ENCODE measurements at regions not wholly inside any gene's neighbourhood (a gene's known extent, or its start where the extent isn't known, plus 50 kb on each side); places are given as distances from the start of the nearest gene placed in this dataset.
"Not testable (repeated sequence)": the region's sequence is repeated elsewhere in the genome, so short reads cannot be mapped to it uniquely, and the experiment has no call there.

DNA sequence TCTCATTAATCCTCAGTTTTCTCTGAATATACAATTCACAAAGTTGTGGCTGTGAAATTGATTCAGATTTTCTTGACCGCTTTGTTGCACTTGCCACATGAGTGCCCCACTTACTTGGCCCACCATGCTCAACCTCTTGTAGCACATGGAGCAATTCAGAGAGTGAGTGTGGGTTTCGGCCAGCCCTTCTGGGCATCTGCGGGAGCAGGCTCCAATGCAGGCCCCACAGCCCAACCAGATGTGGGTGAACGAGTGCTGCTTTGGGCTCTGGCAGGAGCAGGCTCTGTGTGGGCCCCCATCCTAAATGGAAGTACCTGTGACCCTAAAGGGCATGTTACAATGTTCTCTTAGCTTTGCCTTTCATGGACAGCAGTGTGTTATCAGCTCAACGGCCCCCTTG lies 2338.6 kb downstream of the LRRC4C start:
- no peak for DNase-seq

- no peak for DNase-seq
Observed at GRCh38 chr11:39113606-39114005, 2345.8 kb downstream of the LRRC4C start.

DNA sequence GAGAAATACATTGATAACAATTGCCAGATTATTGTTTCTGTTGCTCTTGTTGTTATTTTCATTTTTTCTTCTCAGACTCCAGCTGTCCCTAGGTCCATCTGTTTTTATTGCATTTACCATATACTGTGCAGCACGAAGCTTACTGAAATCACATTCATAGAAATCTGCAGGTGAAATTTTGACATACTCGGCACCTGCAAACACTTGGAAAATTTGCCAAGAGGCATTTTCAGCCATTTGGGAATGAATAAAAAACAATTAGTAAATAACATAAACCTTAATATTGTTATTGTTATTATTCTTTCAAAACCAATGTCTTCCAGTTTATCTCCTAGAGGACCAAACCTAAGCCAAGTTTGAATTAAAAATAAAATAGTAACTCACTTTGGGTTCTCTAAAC lies 2357.2 kb downstream of the LRRC4C start:
- DNase-seq = no peak

- DNase-seq = no peak
Observed at GRCh38 chr11:39078465-39078864, 2381.0 kb downstream of the LRRC4C start.

GRCh38 chr11:39037611-39038010 lies 2421.8 kb downstream of the LRRC4C start:
- no peak for DNase-seq

GRCh38 chr11:39036021-39036420 lies 2423.4 kb downstream of the LRRC4C start:
- DNase-seq = no peak

GRCh38 chr11:39021539-39021938 lies 2423.5 kb upstream of the RAG2 start:
- no peak for DNase-seq

- DNase-seq = no peak
Observed at GRCh38 chr11:39011797-39012196, 2413.8 kb upstream of the RAG2 start.

DNA sequence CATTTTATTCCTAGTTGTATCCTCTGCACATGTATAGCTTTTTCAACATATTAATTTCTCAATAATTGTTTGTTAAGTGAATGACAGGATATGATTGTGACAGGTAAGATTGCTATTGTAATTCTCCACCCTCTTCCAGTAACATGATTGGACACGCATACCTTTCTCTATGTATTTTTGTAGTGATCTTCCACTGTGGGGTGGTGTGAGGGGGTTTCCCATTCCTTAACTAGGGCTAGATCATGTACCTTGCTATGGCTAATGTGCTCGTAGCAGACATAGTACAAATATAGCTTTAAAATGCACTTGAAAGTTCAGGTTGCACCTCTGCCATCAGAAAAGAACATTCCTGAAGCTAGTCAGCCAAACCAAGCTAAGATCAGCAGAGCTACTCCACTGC lies 2392.8 kb upstream of the RAG2 start:
- DNase-seq = no peak

DNA sequence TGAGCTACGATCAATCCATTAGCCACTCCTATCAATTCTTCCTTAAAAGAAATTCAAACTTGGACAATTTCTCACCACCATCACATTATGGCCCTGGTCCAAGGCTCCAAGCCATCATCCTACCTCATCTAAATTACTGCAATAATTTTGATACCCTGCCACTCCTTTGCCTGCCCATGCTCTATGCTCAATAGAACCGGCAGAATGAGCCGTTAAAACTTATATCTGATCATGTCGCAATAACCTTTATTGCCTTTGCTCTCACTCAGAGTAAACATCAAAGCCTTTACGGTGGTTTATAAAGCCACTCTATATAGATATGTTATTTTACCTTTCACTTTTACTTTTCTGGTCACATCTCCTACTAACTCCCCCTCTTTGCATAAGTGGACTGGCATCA lies 2392.1 kb upstream of the RAG2 start:
- DNase-seq = no peak

- DNase-seq = no peak
Observed at GRCh38 chr11:38988908-38989307, 2390.9 kb upstream of the RAG2 start.

DNA sequence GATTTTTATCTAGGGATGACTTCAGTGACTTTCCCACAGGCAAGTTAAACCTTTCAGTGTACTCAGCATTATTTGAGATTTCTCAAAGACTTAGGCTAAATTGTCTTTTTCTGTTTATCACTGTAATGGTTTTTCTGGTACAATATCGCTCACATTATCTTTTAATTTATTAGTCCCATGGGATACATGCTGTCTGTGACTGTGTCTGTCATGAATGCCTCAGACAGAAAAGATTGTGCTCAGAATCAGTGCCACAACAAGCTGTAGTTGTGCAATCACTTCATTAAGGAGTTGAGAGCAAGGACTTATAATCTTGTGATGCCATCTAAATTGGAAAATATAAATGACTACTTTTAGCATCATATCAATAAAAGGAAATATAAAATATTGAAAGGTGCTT lies 2374.2 kb upstream of the RAG2 start:
- no peak for DNase-seq

- no peak for DNase-seq
Observed at GRCh38 chr11:38971141-38971540, 2373.1 kb upstream of the RAG2 start.

DNA sequence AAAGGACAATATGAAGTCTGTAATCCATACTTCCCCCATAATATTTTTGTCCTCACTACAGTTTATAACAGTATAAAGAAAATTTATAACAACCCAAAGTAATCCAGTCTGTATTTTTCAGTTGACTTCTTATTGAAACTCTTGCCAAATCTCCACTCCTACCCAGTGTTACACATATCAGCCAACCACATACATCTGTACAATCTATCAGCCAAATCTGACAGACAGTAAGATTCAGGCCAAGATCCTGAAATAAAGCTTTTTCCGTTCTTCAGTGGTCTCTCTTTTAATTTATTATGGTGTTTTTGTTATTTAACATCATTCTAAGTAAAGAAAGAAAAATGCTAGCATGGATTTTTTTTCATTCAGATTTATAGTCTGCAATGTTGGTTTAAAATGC lies 2370.9 kb upstream of the RAG2 start:
- DNase-seq = no peak

DNA sequence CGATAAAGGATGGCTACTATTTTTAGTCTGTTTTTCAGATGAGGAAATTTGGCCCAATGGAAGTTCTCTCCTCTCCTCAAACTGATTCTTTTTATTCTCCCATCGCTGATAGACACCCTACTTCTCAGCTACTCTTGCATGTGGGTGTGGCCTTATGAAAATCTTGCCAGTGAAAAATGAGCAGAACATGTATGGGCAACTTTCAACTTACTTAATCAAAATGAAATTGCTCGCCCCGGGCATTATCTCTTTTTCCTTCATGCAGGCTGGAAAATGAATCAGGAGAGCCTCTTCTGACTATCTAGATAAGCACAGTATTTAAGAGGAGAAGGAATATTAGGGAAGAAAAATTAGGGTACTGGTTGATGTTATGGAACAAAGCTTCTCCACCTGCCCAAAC lies 2354.7 kb upstream of the RAG2 start:
- no peak for DNase-seq

DNA sequence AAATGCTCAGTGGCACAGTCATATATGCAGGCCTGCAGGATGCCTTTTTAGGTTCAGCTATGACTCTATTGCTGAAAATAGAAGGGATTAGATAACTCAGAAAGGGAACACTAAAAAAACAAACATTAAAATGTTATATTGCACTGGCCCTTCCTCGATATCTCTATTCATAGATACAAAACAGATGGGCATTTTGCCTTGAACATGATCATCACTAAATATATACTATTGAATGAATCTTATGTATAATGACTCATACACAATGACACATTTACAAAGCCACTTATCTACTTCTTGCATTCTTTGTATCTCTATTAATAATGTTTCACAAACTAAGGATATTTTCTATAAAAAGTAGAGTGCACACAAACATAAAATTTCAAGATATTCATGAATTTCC lies 2352.8 kb upstream of the RAG2 start:
- DNase-seq = no peak

- DNase-seq = no peak
Observed at GRCh38 chr11:38948392-38948791, 2350.4 kb upstream of the RAG2 start.

GRCh38 chr11:38937709-38938108 lies 2339.7 kb upstream of the RAG2 start:
- DNase-seq = no peak

GRCh38 chr11:38935941-38936340 lies 2337.9 kb upstream of the RAG2 start:
- no peak for DNase-seq

- DNase-seq = no peak
Observed at GRCh38 chr11:38927993-38928392, 2330.0 kb upstream of the RAG2 start.

- DNase-seq = no peak
Observed at GRCh38 chr11:38924644-38925043, 2326.6 kb upstream of the RAG2 start.

- DNase-seq = no peak
Observed at GRCh38 chr11:38900211-38900610, 2302.2 kb upstream of the RAG2 start.

DNA sequence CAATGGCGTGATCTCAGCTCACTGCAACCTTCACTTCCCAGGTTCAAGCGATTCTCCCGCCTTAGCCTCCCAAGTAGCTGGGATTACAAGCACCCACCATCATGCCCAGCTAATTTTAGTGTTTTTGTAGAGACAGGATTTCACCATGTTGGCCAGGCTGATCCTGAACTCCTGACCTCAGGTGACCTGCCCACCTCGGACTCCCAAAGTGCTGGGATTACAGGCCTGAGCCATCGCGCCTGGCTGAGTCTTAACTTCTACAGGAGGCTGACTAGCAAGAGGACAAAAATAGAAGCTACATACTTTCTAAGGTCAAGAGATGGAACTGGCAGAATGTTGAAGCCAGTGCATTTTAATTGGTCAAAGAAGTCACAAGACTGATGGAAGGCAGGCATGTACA lies 2296.2 kb upstream of the RAG2 start:
- DNase-seq = not testable (repeated sequence)

DNA sequence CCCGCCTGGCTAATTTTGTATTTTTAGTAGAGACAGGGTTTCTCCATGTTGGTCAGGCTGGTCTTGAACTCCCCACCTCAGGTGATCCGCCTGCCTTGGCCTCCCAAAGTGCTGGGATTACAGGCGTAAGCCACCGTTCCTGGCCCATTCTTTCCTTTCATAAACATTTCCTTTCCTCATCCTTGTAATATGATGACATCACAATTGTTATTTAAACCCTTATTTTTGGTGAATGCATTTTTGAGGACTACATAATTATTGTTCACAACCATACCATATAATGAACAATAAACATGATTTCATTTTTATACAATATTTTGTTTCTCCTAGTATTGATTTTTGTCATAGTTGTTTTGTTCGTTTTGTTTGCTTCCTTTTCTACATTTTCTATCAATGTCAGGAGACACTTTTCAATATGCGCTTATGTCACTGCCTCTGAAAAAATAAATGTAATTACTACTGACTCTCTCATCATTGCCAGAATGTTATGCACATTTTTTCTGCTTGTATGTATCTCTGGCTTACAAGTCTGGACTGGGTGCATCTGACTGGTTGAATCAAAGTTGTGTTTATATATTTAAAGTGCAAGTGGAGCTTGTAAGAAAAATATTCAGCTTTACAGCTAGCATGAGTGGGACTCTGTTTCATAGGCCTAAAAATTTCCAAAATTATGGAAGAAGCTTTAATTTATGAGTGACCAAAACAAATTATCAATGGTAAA lies 2286.3 kb upstream of the RAG2 start:
- no peak for DNase-seq

- no peak for DNase-seq
Observed at GRCh38 chr11:38867338-38867737, 2269.3 kb upstream of the RAG2 start.

GRCh38 chr11:38865922-38866321 lies 2267.9 kb upstream of the RAG2 start:
- DNase-seq = no peak

Measured in NCI-H524 (cell line).